ENCODE measurements at regions not wholly inside any gene's neighbourhood (a gene's known extent, or its start where the extent isn't known, plus 50 kb on each side); places are given as distances from the start of the nearest gene placed in this dataset.

GRCh38 chr17:31598921-31599571 is 207.6 kb downstream of the RAB11FIP4 start:
- TF ChIP-seq, protein P1, sequence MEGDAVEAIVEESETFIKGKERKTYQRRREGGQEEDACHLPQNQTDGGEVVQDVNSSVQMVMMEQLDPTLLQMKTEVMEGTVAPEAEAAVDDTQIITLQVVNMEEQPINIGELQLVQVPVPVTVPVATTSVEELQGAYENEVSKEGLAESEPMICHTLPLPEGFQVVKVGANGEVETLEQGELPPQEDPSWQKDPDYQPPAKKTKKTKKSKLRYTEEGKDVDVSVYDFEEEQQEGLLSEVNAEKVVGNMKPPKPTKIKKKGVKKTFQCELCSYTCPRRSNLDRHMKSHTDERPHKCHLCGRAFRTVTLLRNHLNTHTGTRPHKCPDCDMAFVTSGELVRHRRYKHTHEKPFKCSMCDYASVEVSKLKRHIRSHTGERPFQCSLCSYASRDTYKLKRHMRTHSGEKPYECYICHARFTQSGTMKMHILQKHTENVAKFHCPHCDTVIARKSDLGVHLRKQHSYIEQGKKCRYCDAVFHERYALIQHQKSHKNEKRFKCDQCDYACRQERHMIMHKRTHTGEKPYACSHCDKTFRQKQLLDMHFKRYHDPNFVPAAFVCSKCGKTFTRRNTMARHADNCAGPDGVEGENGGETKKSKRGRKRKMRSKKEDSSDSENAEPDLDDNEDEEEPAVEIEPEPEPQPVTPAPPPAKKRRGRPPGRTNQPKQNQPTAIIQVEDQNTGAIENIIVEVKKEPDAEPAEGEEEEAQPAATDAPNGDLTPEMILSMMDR (IDR thresholded peaks at IDR 0.05; ENCODE audit: partially characterized antibody, unreplicated experiment) = no peak
- Mint-ChIP-seq H3K36me3 (ENCODE audit: unreplicated experiment) (no peaks in the 10 kb centered on the region), H3K27me3 (ENCODE audit: unreplicated experiment) (peaks cover 12% of the 10 kb centered on the region), H3K27ac (ENCODE audit: unreplicated experiment) (no peak overlapping the region), H3K4me3 (ENCODE audit: unreplicated experiment) (no peak overlapping the region), H3K4me1 (ENCODE audit: low read depth, unreplicated experiment) (peaks cover 4% of the 10 kb centered on the region), H3K9me3 (ENCODE audit: unreplicated experiment) (peaks cover 2% of the 10 kb centered on the region)
- no peak for DNase-seq

GRCh38 chr17:31598399-31598782 is 206.9 kb downstream of the RAB11FIP4 start:
- Mint-ChIP-seq H3K27me3 (ENCODE audit: unreplicated experiment) (peaks cover 12% of the 10 kb centered on the region), H3K4me1 (ENCODE audit: low read depth, unreplicated experiment) (peaks cover 4% of the 10 kb centered on the region), H3K4me3 (ENCODE audit: unreplicated experiment) (no peak overlapping the region), H3K27ac (ENCODE audit: unreplicated experiment) (no peak overlapping the region), H3K9me3 (ENCODE audit: unreplicated experiment) (peaks cover 2% of the 10 kb centered on the region), H3K36me3 (ENCODE audit: unreplicated experiment) (no peaks in the 10 kb centered on the region)
- no peak for DNase-seq
- TF ChIP-seq, protein P1 (IDR thresholded peaks at IDR 0.05; ENCODE audit: partially characterized antibody, unreplicated experiment) = no peak

- H3K27me3 Mint-ChIP-seq (ENCODE audit: unreplicated experiment) = peaks cover 12% of the 10 kb centered on the region
- H3K27ac Mint-ChIP-seq (ENCODE audit: unreplicated experiment) = no peak overlapping the region
- no peak for DNase-seq
- no peak overlapping the region for H3K4me3 Mint-ChIP-seq (ENCODE audit: unreplicated experiment)
- TF ChIP-seq, protein P1 (IDR thresholded peaks at IDR 0.05; ENCODE audit: partially characterized antibody, unreplicated experiment) = no peak
- H3K36me3 Mint-ChIP-seq (ENCODE audit: unreplicated experiment) = no peaks in the 10 kb centered on the region
- peaks cover 2% of the 10 kb centered on the region for H3K9me3 Mint-ChIP-seq (ENCODE audit: unreplicated experiment)
- peaks cover 4% of the 10 kb centered on the region for H3K4me1 Mint-ChIP-seq (ENCODE audit: low read depth, unreplicated experiment)
These were observed 206.3 kb downstream of the RAB11FIP4 start for GRCh38 chr17:31597646-31598398.

GRCh38 chr17:31596382-31597323 is 205.2 kb downstream of the RAB11FIP4 start:
- Mint-ChIP-seq H3K27me3 (ENCODE audit: unreplicated experiment) (peaks cover 12% of the 10 kb centered on the region), H3K9me3 (ENCODE audit: unreplicated experiment) (peaks cover 2% of the 10 kb centered on the region), H3K36me3 (ENCODE audit: unreplicated experiment) (no peaks in the 10 kb centered on the region), H3K27ac (ENCODE audit: unreplicated experiment) (no peak overlapping the region), H3K4me1 (ENCODE audit: low read depth, unreplicated experiment) (peaks cover 4% of the 10 kb centered on the region), H3K4me3 (ENCODE audit: unreplicated experiment) (no peak overlapping the region)
- peak; percentile 42 for DNase-seq
- TF ChIP-seq, protein P1 (IDR thresholded peaks at IDR 0.05; ENCODE audit: partially characterized antibody, unreplicated experiment) = no peak

All from glutamatergic neuron (in vitro differentiated cells).